ENCODE measurements at regions not wholly inside any gene's neighbourhood (a gene's known extent, or its start where the extent isn't known, plus 50 kb on each side); places are given as distances from the start of the nearest gene placed in this dataset.
A peak's percentile ranks its signal among the peaks of the same experiment; 100 is the strongest.
"Not testable (repeated sequence)": the region's sequence is repeated elsewhere in the genome, so short reads cannot be mapped to it uniquely, and the experiment has no call there.

DNA sequence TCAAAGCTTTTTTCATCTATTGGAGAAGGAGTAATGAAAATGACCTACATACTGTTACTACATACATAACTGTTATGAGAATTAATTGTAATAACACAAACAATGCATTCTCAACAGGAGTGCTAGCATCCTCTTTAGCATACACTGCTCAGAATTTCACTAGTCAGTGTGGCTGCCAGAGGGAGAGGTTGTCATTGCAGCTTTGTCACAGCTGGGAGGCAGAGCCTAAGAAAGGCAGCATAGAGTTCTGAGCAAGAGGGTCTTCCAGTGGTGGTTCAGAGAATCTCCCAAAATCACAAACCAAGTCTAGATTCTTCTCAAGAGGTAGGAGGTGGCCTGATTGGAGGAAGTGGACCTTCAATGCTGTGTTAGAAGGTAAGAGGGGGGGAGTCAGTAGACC is 286.7 kb upstream of the CYRIA start:
- no peak for DNase-seq

DNA sequence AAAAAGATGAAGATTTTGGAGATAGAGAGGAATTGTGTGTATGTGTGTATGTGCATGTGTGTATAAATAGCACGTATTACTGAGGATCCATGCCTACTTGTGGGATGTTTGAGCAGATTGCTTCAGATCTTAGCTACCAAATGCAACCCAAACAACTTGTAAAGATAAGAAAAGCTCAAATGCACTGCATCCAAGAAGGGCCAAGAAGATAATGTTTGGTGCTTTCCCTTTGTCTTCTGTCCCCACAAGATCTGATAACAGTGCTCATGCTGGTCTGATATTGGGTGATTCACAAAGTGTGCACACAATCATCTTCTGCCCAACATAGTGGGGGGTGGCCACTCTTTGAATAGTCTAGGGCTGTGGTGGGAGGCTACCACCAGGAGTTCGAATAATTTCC is 284.8 kb upstream of the CYRIA start:
- no peak for DNase-seq

DNA sequence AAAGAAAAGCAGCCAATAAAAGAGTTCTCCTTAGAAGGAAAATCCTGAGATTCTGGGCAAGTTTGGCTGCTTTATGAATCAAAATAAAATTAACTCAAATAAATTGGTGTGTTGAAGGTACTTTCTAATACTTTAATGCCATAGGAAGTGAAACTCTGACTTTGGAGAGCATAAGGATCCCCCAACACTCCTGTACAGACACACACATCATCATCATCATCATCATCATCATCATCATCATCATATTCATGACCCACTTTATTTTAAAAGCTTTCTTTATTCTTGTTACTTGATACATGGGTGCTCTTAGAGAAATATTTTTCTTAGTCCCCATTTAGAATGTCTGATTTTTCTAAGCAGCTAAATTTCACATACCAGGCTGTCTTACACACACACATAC is 283.1 kb upstream of the CYRIA start:
- no peak for DNase-seq

DNA sequence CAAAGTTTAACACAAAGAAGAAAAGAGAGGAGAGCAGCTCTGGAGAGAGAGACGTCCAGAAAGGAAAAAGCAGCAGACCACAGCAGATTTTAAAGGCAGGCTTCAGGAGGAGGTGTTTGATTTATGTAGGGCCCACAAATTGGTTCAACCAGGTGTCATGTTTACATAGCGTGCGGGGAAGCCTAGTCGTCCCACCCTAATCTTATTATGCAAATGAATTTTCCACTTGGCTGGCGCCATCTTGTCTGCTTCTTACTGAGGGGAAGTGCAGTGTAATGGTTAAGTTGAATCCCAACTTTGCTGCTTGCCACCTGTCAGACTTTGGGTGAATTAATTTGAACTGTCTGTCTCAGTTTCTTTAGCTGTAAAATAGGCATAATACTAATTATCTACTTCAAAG is 282.4 kb upstream of the CYRIA start:
- DNase-seq, result no peak

DNA sequence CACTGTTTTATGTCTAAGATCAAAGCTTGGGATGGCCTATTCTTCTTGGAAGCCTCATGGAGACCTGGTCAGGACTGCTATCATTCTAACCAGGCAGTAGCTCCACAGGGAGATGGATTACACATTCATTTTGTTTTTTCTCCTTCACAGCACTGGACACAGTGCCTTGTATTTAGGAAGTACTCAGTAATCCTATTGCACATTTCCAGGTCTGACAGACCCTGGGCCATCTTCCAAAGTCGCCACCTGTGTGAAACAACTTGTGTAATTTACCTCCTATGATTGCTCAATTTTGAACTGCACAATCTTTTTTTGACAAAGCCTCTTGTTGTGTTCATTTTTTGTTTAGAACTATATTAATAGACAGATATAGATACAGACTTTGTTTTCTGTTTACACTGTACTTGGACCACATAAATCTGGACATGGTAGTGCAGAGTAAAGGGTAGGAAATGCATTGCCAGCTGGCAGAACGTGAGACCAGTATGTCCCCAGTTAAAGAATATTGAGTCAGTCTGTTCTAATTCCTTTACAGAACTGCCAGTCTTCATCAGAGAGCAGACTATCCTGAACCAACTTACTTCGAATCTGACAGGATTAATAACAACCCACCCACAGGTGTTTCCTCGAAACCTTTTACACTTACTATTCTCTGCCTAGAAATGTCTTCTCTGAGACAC is 277.8 kb upstream of the CYRIA start:
- DNase-seq, result no peak

DNA sequence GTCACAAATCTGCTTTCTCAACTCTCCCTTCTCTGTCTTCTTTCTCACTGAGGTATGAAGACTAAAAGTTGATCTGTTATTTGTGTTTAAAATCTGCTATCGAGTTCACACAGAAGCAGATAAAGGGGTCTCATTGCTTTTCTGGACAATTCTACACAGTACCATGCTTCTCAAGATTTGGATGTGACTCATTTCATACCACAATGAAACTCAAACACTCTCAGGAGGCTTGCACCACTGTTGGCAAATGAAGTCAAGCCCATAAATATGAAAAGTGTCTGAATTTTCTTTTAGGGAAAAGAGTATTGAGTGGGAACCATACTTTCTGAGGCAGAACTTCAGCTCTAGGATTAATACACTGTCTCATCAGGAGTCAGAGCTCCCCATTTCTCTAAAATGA is 274.6 kb upstream of the CYRIA start:
- DNase-seq, result no peak

DNA sequence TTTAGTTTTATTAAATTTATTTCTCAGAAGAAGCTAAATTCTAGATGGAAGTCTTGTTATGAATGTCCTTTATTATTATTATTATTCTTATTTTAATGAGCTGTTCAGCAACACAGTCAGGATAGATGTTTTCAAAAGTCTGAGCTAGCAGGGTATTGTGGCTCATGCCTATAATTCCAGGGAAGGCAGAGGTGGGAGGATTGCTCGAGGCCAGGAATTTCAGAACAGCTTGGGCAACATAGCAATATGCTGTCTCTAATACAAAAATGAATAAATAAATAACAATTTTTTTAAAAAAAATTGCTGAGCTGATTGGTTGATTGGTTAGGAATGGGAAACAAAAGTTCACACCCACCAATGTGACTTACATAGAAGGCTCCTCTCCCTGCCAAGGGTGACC is 274.1 kb upstream of the CYRIA start:
- no peak for DNase-seq

DNA sequence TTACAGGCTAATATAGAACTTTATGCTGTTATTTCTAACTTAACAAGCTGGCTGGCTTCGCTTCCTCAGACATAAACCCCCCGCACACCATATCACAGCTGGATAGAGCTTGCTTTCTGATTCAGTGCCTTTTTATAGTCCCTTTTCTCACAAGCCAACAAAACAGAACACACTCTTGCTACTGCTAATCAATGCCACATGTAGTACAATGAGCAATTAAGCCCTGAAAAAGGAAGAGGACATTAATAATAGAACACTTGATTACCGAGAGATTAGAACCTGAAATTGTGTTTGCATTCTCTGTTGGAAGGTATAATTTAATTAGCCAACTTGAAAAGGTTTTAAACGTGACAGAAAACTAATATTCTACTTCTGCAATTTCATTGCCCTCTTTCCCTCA is 267.7 kb upstream of the CYRIA start:
- DNase-seq, result peak; percentile 9

DNA sequence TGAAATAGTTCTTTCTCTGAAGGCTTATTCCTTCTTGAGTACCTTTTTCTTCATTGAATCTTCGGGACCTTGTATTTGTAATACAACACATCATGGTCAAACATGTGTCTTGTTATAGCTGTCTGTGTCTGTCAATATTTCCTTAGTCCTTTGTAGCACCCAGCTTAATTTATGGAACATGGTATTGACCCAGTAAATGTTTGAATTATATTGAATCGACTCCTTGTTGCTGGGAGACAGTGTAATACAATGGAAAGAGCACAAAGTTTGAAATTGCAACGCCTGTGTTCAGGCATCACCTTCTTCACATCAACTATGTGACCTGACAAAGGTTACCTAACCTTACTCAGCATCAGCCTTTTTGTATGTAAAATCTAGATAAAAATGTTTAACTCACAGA is 267.2 kb upstream of the CYRIA start:
- no peak for DNase-seq

DNA sequence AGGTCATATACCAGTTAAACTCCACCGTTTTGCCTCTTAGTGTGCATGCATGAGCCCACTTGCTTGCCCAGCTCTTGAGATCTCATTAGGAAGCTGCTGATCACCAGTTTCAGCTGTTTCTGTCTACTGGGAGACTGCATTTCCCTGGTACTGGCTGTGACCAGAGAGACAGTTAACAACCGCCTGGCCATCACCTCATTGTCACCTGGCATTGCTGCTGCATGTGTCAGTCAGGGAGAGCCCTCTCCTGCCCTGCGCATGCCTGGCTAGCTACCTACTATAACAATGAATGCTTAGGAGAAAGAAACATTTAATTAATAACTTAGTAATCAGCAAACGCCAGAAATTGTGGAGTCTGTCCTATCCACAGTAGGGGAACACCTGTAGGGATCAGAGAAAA is 265.8 kb upstream of the CYRIA start:
- DNase-seq, result no peak

DNA sequence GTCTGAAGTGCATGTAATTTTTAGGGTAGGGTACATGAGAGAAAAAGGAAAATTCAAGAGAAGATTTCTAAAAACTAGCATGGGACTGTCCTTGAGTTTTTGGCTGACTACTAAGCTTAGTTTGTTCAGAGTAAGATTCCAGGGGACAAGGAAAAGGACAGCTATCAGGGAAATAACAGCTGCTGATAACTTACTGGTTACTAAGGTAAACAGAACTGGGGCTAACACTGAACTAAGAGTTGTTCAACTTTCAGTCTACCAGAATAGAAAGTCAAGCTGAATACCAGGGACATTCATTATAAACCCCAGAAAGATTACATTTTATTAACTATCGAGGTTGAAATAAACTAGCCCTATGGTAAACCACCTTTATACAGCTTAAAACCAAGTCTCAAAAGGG is 261.8 kb upstream of the CYRIA start:
- no peak for DNase-seq

DNA sequence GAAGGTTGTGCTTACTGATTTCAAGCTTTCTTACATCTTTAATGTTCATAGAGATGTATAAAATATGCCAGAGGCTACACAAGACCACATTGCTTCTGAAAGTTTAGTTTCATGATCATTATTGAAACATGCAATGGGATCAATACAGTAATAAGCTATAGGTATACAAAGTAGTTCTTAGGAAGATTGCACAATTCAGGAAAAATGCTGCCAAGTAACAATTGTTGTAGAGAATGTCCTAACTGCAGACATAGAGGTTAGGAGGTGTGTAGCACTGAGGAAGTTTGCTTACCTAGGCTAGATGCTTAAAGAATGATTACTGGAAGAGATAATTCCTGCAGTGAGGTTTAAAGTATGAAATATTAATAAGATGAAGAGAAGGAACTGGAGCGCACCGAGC is 259.5 kb upstream of the CYRIA start:
- no peak for DNase-seq

DNA sequence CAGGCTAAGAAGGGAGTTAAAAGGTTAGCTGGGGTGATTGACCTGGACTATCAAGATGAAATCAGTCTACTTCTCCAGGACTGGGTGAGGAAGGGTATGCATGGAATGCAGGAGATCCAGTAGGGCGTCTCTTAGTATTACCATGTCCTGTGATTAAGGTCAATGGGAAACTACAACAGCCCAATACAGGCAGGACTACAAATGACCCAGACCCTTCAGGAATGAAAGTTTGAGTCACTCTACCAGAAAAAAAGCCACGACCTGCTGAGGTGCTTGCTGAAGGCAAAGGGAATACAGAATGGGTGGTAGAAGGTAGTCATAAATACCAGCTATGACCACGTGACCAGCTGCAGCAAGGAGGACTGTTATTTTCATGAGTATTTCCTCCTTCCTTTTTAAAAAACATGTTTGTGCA is 249.7 kb upstream of the CYRIA start:
- DNase-seq, result not testable (repeated sequence)

DNA sequence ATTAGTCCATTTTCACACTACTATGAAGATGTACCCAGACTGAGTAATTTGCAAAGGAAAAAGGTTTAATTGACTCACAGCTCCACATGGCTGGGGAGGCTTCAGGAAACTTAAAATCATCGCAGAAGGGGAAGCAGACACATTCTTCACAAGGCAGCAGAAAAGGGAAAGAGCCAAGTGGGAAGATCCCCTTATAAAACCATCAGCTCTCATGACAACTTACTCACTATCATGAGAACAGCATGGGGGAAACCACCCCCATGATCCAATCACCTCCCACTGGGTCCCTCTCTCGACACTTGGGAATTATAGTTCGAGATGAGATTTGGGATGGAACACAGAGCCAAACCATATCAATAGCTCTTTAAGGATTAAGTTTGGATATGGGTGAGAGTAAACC is 246.1 kb upstream of the CYRIA start:
- DNase-seq, result no peak

DNA sequence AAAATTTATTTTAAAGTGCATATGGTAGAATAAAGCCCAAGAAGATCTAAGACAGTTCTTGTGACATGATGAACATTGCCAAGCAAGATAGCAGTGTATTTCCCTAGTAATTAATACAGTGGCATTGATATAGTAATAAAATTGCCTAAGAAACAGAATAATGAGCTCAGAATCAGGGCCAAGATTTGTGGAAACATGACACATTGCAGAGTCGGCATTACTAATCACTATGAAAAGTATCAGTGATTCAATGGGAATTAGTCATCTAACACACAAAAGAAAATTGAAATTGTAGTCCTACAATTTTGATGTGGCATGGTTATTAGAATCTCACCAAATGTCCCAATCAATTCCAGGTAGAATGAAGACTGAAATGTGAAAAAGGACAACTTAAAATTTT is 243.0 kb upstream of the CYRIA start:
- no peak for DNase-seq

DNA sequence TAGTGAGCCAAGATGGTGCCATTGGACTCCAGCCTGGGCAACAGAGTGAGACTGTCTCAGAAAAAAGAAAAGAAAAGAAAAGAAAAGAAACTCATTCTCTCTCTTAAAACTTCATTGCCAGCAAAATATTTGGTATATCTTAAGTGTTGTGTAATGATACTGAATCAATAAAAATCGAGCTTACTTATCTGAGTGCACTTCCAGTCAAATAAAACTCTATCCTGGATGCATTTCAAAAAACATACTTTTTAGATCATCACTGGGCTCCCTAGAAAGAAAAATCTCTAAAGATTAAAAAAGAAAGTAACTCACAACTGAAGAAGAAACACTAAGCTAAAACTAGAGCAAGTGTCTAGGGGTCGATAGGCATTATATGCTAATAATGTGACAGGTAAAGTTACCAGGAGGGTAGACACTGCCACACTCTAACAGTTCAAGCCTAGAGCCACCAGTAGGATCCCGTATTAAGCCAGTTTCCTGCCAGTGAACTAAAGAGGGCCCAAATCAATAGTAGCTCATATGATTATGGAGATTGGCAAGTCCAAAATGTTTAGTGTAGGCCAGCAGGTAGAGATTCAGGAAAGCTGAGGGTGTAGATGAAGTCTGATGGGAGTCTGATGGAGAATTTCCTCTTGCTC is 242.1 kb upstream of the CYRIA start:
- no peak for DNase-seq

DNA sequence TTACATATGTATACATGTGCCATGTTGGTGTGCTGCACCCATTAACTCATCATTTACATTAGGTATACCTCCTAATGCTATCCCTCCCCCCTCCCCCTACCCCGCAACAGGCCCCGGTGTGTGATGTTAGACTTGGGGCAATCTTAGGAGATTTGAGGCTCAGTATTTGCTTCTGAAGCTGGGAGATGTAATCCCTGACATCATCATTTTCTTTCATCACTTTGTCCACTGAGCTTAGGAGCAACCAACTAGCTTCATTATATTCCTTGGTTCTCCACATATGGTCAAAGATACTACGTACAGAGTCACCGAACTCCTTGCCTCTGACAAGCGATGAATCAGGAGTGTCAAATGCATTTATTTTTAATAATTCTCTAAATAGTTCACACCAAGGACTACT is 239.7 kb upstream of the CYRIA start:
- DNase-seq, result not testable (repeated sequence)

DNA sequence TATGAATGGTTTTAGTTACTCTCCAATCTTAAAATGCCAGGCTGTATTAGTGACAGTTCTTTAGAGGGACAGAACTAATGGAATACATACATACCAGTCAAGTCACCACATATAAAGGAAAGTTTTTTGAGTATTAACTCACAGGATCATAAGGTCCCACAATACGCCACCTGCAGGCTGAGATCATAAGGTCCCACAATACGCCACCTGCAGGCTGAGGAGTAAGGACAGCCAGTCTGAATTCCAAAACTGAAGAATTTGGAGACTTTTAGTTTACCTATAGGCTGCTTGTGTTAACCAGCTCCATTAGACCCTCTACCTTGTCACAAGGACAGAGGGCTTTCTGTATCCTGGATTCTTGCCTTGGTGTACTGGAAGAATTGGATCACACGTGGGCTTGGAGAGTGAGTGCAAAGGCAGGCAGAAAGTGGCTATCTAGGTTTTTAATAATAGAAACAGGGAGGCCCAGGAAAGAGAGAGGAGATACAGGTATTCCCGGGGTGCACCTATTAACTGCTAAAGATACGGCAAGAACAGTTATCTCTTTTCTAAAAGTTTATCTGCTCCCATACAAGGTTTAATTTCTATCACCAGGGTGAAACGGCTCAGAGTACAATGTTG is 234.9 kb upstream of the CYRIA start:
- DNase-seq, result no peak

DNA sequence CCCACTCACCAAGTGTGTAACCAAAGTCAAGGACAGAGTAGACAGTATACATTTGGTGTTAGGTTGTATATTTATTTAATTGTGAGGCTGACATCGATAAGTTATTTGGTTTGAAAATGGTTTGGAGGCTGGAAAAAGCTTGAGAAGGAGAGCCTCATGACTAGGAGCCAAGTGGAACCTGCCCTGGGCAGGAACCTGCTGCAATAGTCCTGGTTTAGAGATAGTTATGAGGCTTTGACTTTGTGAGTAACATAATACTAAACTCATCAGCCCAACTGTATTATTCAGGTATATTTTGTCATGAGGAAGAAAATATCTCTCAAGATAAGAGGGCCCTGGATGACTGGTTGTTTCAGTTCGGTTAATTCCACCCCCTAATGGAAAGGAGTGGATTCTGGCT is 234.3 kb upstream of the CYRIA start:
- DNase-seq, result no peak

DNA sequence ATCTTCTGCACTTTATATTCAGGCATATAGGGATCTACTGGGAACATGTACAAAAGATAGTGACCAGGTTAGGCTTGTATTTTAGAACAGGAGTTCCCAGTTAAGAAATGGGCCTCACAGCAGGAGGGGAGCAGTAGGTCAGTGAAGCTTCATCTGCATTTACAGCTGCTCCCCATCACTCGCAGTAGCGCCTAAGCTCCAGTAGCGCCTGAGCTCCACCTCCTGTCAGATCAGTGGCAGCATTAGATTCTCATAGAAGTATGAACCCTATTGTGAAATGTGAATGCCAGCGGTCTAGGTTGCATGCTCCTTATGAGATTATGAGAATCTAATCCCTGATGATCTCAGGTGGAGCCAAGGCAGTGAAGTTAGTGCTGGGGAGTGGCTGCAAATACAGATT is 224.4 kb upstream of the CYRIA start:
- no peak for DNase-seq

DNA sequence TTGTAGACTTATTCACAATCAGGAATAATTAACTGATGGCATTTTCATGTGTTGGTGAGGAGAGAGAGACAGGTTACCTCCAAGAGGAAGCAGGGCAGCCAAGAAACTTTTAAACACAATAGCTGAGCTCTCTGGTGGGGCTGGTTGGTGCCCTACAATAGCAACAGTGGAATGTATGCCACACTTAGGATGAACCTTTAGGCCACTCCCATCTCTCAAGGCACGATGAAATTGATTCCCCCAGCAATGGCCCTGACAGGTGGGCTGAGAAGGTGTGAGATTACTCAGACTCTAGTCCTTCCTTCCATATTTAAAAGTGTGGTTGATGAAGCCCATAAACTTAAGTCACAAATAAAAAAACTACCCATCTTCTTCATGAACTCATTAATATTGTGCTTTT is 219.4 kb upstream of the CYRIA start:
- DNase-seq, result no peak

DNA sequence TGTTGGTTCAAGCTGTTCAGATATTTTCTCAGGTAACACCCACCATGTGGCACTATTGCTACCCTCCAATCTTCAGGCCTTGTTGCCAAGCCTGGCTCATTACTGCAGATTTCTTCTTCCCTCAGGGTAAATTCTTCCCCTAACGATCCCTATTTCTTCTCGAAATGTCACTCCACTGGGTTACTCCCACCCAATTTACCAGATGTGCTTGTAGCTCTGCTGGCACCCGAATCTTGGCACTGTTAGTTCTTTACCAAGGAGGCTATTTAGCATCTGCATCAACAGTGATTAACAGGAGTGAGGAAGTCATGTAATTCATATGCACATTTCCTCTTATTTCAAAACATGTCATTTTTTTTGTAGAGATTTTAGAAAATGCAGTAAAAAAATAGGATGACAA is 217.1 kb upstream of the CYRIA start:
- DNase-seq, result no peak

DNA sequence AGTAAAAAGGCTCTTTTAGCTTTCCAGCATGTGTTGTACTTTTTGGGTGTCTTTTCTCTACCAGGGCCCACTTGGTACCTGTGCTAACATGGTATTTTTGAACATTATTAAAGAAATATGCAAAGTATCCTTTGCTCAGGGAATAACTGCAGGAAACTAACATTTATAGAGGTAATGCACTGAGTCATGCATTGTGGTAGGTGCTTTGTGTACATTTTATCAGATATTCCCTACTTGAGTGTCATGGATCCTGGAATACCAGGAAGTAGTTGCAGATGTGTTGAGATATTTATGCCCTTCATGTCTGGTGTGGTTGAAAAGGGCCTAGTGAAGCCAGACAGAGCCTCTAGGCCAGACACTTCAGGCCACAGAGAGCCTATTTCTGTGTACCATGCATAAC is 215.5 kb upstream of the CYRIA start:
- no peak for DNase-seq

DNA sequence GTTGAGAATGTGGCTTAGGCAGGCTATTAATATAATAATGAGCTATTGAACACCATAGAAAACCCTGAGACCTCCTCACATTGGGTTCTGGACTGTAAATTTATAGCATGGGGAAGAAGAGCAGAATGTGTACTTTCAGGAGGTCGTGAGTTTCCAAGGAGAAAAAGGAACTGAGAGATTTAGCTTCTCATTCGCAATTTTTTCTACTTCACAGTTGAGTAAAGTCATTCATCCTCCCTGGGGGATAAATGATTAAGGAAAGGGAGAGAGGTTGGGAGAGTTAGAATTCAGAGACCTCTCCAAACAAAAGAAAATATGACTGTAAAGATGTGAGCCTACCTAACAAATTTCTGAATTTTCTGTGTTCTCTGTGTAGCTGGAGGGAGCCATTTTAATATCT is 205.8 kb upstream of the CYRIA start:
- DNase-seq, result no peak

All from retina (tissue), 1 donor.